ENCODE measurements at regions not wholly inside any gene's neighbourhood (a gene's known extent, or its start where the extent isn't known, plus 50 kb on each side); places are given as distances from the start of the nearest gene placed in this dataset.

DNA sequence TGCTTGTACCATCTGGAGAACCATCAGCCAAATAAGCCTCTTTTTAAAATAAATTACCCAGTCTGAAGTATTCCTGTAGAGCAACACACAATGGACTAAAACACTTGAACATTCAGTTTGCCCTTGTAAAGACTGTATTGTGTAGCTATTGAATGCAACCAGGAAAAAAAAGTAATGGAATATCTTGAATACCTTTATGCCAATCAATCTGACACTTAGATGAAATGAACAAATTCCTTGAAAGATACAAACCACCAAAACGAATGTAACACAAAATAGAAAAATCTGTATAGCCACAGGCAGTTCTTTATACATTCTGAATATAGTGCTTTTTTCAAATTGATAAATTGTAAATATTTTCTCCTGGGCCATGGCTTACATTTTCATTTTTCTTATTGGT, 63.3 kb upstream of the KCNJ16 start:
- TF ChIP-seq TAF1 (IDR thresholded peaks at IDR 0.05; ENCODE audit: borderline replicate concordance, low read depth, low read length) (no peak), GABPA (IDR thresholded peaks at IDR 0.05; ENCODE audit: low read depth) (no peak)
- TF ChIP-seq, protein P1, sequence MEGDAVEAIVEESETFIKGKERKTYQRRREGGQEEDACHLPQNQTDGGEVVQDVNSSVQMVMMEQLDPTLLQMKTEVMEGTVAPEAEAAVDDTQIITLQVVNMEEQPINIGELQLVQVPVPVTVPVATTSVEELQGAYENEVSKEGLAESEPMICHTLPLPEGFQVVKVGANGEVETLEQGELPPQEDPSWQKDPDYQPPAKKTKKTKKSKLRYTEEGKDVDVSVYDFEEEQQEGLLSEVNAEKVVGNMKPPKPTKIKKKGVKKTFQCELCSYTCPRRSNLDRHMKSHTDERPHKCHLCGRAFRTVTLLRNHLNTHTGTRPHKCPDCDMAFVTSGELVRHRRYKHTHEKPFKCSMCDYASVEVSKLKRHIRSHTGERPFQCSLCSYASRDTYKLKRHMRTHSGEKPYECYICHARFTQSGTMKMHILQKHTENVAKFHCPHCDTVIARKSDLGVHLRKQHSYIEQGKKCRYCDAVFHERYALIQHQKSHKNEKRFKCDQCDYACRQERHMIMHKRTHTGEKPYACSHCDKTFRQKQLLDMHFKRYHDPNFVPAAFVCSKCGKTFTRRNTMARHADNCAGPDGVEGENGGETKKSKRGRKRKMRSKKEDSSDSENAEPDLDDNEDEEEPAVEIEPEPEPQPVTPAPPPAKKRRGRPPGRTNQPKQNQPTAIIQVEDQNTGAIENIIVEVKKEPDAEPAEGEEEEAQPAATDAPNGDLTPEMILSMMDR (IDR thresholded peaks at IDR 0.05): no peak

All from SK-N-SH (cell line).